ENCODE measurements at regions not wholly inside any gene's neighbourhood (a gene's known extent, or its start where the extent isn't known, plus 50 kb on each side); places are given as distances from the start of the nearest gene placed in this dataset.

DNA sequence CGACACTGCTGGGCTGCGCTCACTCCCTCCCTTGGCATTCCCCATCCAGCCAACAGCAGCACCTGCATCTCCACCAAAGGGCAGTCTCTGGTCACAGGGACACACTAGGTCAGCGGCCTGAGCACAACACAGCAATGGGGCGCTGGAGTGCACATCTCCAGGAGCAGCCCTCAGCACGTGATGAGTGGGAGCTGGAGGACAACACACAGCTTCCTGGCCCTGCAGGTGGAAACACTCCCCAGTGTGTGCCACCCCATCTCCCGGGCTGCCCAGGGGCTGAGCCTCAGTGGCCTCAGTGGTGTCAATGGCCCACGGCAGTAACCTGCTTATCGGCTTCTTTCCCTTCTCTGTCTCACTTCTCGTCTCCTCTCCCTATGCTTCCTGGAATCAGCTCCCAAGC, 96.8 kb upstream of the VSTM2B start:
- no peak for DNase-seq (ENCODE audit: low read depth)

DNA sequence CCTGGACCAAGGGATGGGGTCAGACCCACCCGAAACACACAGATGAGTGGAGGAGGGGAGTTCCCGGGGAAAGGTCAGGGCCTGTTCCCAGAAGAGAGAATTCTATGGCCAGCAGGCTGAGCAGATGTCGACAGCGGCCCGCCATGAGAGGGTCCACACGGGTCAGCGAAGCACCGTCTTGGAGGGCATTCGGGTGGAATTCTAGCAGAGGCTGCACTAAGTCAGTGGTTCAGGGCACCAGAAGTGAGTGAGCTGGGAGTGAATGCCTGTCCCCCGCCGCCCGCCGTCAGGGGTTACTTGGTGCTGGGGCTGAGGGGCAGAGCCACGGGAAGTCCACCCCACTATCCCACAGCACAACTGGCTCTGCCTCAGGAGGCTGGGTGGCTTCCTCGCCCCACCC, 96.2 kb upstream of the VSTM2B start:
- no peak for DNase-seq (ENCODE audit: low read depth)

DNA sequence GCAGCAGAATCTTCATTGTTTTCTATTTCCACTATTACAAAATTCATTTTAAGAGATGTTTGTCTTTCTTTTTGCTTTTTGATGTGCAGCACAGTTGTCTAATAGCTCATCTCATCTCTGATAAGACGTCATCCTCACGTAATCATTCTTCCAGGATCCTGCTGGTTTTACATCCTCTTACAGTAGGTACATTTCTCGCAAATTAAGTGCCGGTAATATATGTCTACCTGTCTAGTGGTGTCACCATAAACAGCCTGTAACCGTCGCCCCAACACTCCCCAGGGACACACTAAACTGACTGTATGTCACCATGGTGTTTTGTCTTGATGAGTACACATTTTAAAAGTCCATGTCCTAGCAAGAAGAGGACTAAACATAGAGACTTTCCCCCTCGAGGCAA, 94.5 kb upstream of the VSTM2B start:
- no peak for DNase-seq (ENCODE audit: low read depth)

DNA sequence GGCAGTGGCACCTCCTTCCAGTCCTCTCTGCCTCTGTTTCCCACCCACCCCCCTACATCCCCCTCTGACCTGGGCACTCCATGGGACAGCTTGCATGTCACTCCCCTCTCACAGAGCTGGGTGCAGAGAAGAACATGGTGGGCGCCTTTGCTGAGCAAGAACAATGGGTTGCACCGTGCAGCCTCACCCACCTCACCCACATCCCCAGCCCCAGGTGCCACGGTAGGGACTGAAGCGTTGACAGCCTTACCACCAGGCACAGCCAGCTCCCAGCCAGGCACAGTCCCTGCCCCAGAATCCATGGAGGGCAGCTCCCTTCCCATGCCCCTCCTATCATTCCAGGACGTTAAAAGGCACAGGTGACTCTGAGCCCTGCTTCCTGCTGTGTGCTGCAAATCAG, 93.1 kb upstream of the VSTM2B start:
- DNase-seq (ENCODE audit: low read depth), result no peak

DNA sequence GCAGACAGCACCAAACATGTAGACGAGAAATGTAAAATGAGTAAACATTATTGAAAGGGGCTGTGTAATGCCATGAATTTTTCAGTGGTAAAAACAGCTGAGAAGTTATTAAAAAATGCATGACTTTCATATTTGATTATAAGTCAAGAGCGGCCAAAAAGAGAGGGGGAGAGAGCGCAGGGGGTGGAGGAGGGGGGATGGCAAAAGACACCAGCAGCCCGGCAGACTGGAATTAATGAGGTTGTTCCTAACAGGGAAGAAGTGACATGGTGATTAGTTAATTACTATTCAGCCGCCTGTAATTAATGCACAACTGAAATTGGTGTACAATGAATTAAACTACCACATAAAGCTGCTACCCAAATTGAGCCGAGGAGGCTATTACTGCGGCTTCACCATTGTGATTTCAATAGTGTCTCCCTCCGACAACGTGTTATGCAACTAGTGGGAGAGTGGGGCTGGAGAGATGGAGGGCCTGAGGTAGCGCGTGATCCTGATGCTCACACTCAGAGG, 89.1 kb upstream of the VSTM2B start:
- no peak for DNase-seq (ENCODE audit: low read depth)

DNA sequence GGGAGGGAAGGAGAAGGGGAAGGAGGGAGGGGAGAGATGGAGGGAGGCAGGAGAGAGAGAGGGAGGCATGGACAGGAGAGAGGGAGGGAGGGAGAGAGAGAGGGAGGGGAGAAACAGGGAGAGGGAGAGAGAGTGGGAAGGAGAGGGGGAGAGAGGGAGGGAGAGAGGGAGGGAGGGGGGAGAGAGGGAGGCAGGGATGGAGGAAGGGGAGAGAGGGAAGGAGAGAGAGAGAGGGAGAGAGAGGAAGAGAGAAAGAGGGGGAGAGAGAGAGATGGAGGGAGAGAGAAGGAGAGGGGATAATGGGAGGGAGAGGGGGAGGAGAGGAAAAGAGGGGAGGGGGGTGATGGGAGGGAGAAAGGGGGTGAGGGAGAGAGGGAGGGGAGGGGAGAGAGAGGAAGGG, 86.8 kb upstream of the VSTM2B start:
- DNase-seq (ENCODE audit: low read depth), result no peak

DNA sequence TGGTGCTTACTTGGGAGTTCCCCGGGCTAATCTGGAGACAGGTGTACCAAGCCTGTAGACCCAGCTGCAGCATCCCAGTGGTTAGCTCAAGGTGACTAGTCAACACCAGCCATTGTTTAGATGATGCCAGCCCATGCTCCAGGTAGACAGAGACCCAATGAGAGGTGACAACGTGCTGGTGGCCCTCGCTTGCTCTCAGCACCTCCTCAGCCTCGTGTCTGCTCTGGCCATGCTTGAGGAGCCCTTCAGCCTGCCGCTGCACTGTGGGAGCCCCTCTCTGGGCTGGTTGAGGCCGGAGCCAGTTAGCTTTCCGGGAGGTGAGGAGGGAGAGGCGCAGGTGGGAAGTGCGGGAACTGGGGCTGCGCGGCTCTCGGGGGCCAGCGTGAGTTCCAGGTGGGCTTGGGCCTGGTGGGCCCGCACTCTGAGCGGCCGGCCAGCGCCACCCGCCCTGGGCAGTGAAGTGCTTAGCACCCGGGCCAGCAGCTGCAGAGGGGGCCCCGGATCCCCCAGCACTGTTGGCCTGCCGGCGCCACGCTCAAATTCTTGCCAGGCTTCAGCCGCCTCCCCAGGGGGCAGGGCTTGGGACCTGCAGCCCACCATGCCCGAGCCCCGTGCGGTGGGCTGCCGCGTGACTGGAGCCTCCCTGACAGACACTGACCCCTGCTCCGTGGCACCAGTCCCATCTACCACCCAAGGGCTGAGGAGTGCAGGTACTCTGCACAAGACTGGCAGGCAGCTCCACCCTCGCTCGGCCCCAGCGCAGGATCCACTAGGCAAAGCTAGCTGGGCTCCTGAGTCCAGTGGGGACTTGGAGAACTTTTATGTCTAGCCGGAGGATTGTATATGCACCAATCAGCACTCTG, 85.9 kb upstream of the VSTM2B start:
- no peak for DNase-seq (ENCODE audit: low read depth)

DNA sequence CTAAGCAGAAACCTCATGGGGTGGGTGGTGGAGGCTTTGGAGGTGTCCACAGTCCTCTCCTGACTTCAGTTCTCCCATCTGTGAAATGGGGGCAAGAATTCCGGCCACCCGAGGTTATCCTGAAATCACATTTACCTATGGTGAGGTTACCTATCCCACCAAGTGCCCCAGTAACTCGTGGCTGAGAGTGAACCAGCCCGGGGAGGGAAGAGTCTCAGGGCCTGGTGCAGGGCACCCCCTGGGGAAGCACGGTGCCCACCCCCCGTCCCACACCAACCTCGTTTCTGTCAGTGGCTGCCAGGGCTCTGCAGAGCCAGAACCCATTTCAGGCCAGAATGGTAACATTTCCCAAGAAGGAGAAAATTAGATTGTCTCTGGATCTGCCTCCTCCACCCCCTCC, 83.7 kb upstream of the VSTM2B start:
- DNase-seq (ENCODE audit: low read depth), result no peak

DNA sequence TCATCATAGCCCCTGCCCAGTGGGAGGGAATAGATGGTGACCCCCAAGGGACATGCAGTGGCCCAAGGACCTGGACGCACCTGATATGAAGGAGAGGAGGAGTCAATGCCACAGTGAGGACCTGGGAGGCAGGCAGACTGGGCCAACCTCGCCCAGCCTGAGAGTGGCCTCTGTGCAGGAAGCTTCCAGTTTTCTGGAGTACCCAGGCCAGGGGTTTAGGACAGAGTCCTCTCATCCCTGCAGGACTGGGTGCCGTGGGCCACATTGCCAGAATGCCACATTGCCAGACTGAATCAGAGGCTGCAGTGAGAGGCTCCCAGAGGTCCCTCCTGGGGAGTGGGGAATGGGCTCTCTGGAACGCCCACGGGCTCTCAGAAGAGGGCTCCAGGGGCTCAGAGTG, 82.9 kb upstream of the VSTM2B start:
- no peak for DNase-seq (ENCODE audit: low read depth)

DNA sequence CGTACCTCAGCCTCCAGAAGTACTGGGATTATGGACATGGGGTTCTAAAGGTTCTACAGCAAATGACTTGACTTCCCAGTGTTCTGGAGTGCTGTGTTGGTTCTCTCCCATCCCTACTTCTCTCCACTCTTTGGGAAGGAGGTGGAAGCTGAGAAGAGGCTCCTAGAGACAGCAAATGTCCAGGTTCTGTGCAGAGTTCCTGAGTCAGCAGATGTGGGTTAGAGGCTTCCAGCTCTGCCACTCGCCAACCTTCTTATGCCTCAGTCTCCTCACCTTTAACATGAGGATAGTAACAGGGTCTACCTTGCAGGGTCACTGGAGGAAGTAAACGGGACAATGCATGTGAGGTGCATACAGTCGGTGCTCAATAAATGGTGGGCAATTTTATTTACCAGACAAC, 80.5 kb upstream of the VSTM2B start:
- DNase-seq (ENCODE audit: low read depth), result no peak

DNA sequence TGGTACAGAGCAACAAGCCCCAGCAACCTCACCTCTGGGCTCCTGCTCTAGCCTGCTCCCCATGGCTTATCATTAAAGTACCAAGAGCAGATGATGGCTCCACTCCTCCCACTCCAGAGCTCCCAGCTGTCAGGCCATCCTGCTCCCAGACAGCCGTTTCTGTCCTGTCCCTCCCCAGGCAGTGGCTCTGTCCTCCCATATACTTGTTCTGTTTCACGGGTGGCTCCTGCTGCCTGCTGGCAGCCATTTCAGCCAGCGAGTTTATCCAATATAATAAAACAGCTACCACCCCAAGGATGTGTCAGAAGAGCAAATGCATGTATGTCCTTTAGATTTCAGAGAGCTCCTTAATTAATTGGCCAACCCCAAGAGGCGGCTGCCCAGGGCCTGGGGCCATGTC, 79.4 kb upstream of the VSTM2B start:
- no peak for DNase-seq (ENCODE audit: low read depth)

DNA sequence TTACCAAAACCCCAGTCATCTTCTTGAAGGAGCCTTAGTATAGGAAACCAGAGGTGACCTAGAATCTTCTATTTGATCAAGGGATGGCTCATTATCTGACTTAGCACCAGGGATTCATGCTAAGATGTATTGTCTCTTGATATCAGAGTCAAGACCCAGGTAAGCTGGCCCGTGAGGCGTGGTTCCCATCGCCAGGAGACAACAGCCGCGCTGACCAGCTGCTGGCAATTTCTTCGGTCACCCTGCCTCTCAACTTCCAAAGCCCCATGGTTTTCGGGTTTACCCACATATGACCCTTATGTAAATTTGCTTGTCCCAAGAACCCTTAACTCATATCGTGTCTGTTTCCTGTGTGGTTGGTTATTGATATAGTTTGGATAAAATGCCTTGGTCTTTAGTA, 77.7 kb upstream of the VSTM2B start:
- DNase-seq (ENCODE audit: low read depth), result no peak

DNA sequence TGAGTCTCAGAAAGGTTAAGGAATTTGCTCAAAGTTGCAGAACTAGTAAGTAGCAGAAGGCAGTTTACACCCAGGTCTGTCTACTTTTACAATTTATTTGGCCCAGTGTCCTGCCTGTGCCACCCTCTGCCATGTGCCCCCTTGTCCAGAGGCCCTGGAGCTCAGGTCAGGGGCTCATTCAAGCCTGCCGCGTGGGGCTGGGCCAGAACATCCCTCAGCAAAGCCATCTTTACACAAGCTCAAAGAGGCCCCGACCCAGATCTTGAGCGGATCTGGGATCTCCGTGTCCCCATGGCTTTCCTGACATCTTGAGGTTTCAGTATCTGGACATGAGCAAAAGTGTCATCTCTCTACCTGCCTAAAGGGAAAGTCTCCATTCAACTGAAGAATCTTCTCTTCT, 76.4 kb upstream of the VSTM2B start:
- DNase-seq (ENCODE audit: low read depth), result no peak

DNA sequence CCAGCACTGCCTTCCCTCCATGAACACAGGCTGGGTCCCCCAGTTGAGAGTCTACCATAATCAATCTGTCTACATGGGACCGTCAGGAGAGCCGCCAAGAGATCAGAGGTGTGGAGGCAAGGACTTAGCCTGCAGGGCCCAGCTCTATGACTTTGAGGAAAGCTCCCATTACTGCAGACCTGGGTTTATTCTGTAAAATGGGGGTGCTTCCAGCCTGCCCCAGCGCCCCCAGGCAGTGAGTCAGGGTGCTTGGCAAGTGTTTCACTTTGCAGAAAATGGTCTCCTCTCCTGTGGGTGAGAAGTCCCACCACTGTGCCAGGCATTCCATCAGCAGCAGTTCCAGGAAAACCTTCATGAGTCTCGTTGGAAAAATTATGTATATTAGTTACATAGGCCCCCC, 75.5 kb upstream of the VSTM2B start:
- no peak for DNase-seq (ENCODE audit: low read depth)

DNA sequence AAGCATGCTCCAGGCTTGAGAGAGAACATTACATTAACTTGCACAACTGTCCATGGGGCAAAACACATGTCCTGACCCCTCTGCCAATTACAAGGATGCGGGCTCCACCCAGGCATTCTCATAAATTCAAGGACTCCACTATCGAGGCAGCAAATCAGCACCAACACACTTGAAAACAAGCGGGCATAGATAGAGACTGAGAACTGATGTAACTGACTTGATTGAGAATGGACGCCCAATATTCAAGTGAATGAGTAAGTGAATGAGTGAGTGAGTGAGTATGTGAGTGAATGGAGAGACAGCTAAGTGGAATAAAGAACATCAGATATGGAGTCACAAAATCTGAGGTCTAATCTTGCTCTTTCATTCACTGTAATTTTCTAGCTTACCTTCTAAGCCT, 75.0 kb upstream of the VSTM2B start:
- DNase-seq (ENCODE audit: low read depth), result no peak

DNA sequence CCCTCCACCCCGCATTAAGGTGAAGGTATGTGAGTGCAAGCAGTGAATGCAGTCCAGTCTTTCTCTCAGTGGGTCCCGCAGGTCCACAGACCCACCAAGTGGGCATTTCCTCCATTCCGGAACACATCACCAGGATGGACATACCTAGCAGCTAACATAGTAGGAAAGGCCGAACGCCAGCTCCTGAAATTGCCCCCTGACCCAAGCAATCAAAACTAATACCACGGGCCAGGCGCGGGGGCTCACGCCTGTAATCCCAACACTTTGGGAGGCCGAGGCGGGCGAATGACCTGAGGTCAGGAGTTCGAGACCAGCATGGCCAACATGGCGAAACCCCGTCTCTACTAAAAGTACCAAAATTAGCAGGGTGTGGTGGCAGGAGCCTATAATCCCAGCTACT, 71.7 kb upstream of the VSTM2B start:
- DNase-seq (ENCODE audit: low read depth), result no peak

DNA sequence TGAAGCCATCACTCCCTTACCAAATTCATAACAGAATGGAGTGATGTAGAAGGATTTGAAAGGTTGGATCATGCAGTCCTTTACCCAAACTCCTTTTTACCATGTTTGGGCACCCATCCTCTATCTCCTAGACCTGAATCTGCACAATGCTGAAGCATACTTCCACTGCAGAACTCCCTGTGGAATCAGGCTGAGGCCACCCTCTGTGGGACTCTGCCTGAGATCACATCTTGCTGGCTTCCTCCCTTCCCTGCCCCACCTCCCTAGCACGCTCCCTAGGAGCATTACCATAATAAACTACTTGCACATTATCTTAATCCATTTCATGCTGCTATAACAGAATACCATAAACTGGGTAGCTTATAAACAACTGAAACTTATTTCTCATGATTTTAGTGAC, 68.4 kb upstream of the VSTM2B start:
- no peak for DNase-seq (ENCODE audit: low read depth)

DNA sequence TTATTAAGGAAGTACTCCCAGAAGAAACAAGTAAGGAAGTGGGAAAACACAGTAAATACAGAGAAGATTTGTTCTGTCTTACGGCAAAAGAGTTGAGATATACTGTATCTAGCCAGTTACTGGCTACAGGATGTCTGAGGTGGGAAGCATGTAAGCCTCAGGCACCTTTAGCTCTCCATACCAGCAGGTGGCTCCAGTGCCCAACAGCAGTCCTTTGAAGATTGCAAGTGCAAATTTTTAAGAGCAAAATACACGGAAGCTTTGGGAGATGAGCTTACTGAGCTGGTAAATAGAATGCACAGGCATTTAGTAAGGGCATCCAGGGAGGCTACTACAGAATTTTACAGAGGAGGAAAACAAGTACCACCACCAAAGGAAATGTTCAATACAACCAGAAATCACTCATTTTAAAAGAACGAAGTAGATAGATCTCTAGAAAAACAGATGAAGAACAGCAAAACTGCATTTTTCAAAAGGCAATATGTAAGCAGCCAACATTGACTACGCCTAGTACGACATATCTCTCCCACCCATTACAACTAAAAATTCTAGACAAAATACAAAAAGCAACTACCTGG, 57.9 kb upstream of the VSTM2B start:
- DNase-seq (ENCODE audit: low read depth), result no peak

DNA sequence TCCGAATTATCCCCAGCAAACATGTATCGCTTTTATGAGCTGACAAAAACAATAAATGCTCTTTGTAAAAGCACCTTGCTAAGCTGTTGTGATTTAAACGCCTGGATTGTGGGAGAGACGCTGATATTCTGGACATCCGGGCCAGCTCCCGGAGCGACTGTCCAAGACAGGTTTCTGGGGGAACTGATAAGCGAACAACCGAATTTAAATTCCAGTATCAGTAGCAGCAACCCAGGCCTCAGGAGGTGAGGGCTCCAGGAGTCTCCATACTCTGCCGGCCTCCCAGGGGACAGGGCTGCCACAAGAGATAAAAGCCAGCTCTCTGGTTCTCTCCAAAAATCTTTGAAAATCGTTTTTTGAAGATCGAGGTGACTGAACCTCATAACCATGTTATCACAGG, 50.3 kb upstream of the VSTM2B start:
- DNase-seq (ENCODE audit: low read depth), result no peak
